Prostate gland (tissue), 2 donors: ENCODE measurements at regions not wholly inside any gene's neighbourhood (a gene's known extent, or its start where the extent isn't known, plus 50 kb on each side); places are given as distances from the start of the nearest gene placed in this dataset.

Experiments
- DNase-seq: peaks from one replicate; pipeline ENCODE4 v3.0.0-alpha.2; 2019; ENCODE audit warnings: low spot score
- H3K27ac ChIP-seq, 2 donors: fragments of 200-600 bp; sonication (generic); 2 replicates each; pipeline ENCODE4 v1.5.1; 2017 to 2019
- H3K27me3 ChIP-seq: fragments of 200-600 bp; sonication (generic); replicated peaks from 2 replicates; pipeline ENCODE4 v1.5.1; 2019; ENCODE audit not compliant: insufficient read depth
- H3K36me3 ChIP-seq, 2 donors: fragments of 200-600 bp; sonication (generic); 1 replicate in 1 of 2; 2 replicates in 1 of 2; pipeline versions ENCODE4 v1.5.1 to v1.8.1; 2017 to 2019
- H3K4me1 ChIP-seq: fragments of 200-600 bp; sonication (generic); replicated peaks from 2 replicates; pipeline ENCODE4 v1.5.1; 2019
- H3K4me3 ChIP-seq, 2 donors: fragments of 200-600 bp; sonication (generic); 2 replicates each; pipeline ENCODE4 v1.5.1; 2017 to 2019
- H3K9me3 ChIP-seq: fragments of 200-600 bp; sonication (generic); 2 replicates; pipeline ENCODE4 v1.5.1; 2017
- POLR2A ChIP-seq: fragments of 450-650 bp; IDR thresholded peaks from one replicate; pipeline ENCODE4 v1.6.1; 2016; ENCODE audit warnings: antibody characterized with exemption, mild to moderate bottlenecking
- POLR2AphosphoS5 ChIP-seq: sonication (generic); formaldehyde crosslinking; IDR thresholded peaks from one replicate; pipeline ENCODE4 v1.6.1; 2017; ENCODE audit warnings: antibody characterized with exemption
- WGBS: methylation state at CpG from one replicate; pipeline ENCODE4 v1.1.5; 2018; 5-methylcytosine and 5-hydroxymethylcytosine counted together
- intact Hi-C: fragments of 100-400 bp; cut with DNase I; formaldehyde crosslinking; loops from one replicate; pipeline ENCODE4 v1.14.2; 2022
- TF ChIP-seq, protein P1 (sequence below), 4 experiments: fragments of 200-600 bp in 2 of 4; fragments of 450-650 bp in 2 of 4; sonication (generic) in 2 of 4; IDR thresholded peaks; 1 replicate in 3 of 4; 2 replicates in 1 of 4; pipeline ENCODE4 v1.5.1; 2016 to 2019; ENCODE audit warnings: antibody characterized with exemption in 4 of 4, mild to moderate bottlenecking in 2 of 4, moderate library complexity in 2 of 4

DNA sequence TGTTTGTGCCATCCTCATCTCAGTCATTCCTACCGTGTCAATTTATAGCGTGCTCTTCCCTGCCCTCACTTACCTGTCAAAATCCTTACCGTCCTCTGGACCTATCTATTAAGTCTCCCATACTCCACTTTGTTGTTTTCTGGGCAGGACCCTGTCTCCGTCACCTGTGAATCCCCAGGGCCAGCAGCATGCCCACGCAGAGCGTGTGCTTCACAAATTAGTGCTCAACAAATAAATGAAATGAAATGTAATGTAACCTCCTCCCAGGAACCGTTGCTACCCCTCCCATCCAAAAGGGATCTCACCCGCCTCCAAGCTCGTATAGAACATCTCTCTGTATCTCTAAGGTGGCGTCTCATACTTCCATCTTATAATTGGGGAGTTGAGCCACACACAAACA lies 589.9 kb upstream of the MGMT start:
- Histone ChIP-seq H3K4me3 (no peak overlapping the region), H3K9me3 (no peaks in the 10 kb centered on the region), H3K36me3 (no peaks in the 10 kb centered on the region), H3K4me1 (no peaks in the 10 kb centered on the region), H3K27ac (no peak overlapping the region), H3K27me3 (no peaks in the 10 kb centered on the region)
- TF ChIP-seq, protein P1, sequence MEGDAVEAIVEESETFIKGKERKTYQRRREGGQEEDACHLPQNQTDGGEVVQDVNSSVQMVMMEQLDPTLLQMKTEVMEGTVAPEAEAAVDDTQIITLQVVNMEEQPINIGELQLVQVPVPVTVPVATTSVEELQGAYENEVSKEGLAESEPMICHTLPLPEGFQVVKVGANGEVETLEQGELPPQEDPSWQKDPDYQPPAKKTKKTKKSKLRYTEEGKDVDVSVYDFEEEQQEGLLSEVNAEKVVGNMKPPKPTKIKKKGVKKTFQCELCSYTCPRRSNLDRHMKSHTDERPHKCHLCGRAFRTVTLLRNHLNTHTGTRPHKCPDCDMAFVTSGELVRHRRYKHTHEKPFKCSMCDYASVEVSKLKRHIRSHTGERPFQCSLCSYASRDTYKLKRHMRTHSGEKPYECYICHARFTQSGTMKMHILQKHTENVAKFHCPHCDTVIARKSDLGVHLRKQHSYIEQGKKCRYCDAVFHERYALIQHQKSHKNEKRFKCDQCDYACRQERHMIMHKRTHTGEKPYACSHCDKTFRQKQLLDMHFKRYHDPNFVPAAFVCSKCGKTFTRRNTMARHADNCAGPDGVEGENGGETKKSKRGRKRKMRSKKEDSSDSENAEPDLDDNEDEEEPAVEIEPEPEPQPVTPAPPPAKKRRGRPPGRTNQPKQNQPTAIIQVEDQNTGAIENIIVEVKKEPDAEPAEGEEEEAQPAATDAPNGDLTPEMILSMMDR (IDR thresholded peaks at IDR 0.05), result no peak
- no peak for TF ChIP-seq POLR2A
- TF ChIP-seq POLR2AphosphoS5, result no peak
- intact Hi-C loops, result no loop called here
- 89% methylated on average over 10 of the region's 10 CpGs for WGBS
- DNase-seq, result no peak

DNA sequence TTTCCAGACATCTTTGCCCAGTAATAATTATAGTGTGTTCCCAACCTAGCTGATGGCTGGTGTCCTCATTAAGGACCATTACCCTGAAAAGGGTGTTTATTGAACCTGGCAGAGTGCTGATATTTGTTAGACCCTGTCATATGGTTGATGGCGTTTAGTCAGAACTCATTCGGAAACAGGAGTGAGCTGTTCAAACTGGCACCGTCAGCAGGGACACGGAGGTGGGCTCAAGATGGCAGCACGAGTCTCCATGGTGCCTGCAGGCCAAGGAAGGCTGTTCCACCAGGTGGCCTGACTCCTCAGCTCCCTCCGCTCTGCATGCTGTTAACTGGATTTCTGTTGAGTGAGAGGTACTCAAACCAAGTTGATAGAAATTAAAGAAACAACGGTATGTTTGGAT lies 589.1 kb upstream of the MGMT start:
- Histone ChIP-seq H3K36me3 (no peaks in the 10 kb centered on the region), H3K9me3 (no peaks in the 10 kb centered on the region), H3K27ac (no peak overlapping the region), H3K27me3 (no peaks in the 10 kb centered on the region), H3K4me1 (no peaks in the 10 kb centered on the region), H3K4me3 (no peak overlapping the region)
- intact Hi-C loops, result no loop called here
- TF ChIP-seq POLR2A (no peak), POLR2AphosphoS5 (no peak)
- TF ChIP-seq, protein P1 (IDR thresholded peaks at IDR 0.05), result no peak
- WGBS, result 92% methylated on average over 7 of the region's 7 CpGs
- DNase-seq, result no peak

DNA sequence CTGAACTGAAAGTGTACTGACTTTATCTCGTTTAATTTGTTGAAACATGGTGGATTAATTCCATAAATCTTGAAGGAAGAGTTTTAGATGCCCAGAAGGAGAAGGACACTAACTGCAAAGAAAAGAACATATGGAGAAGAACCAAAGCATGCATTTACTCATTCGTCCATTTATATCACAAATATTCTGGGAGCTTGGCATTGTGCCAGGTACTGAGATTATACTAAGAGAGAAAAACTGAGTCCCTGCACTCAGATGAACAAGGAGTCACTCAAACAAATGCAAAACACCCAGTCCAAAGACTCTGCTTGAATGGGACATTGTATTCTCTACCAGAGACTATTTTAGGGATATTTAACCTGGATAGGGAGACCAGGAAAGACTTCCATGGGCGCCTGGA lies 588.0 kb upstream of the MGMT start:
- no peaks in the 10 kb centered on the region for H3K4me1 ChIP-seq
- H3K27ac ChIP-seq, result no peak overlapping the region
- no peaks in the 10 kb centered on the region for H3K9me3 ChIP-seq
- no peak for TF ChIP-seq POLR2AphosphoS5
- TF ChIP-seq, protein P1 (IDR thresholded peaks at IDR 0.05), result no peak
- 78% methylated on average over 3 of the region's 3 CpGs for WGBS
- H3K36me3 ChIP-seq, result no peaks in the 10 kb centered on the region
- no peak for DNase-seq
- H3K27me3 ChIP-seq, result no peaks in the 10 kb centered on the region
- H3K4me3 ChIP-seq, result no peak overlapping the region
- intact Hi-C loops, result no loop called here

DNA sequence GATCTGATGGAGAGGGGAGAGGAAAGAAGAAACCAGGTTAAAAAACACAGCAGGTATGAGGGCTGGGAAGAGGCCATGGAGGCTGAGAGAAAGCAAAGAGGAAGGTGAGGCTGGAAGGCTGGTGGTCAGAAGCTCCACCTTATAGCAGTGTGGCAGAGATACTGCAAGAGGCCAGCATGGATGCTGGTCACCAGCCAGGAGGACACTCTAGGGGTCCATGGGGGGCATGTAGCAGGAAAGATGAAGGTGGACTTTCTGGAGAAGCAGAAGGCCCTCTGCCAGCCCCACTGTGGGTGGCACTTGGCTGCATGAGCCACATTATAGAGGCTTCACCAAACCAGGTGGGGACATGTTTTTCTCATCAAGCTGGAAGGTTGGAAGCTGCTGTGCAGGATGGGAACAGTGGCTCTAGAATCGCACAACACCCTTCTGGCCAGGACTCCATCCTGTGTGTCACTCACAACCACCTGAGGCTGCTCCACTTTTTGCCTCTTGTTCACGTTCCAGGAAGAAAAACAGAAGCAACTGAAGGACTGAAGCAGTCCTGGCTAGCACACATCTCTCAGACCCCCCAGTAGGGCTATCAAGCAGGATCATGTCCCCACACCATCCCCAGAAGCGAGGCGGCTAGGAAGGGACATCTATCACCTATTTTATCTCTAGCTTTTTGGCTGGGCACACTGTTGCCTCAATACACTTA lies 587.5 kb upstream of the MGMT start:
- H3K27ac ChIP-seq, result no peak overlapping the region
- no peak for DNase-seq
- no peaks in the 10 kb centered on the region for H3K9me3 ChIP-seq
- H3K4me3 ChIP-seq, result no peak overlapping the region
- H3K4me1 ChIP-seq, result no peaks in the 10 kb centered on the region
- H3K36me3 ChIP-seq, result no peaks in the 10 kb centered on the region
- intact Hi-C loops, result no loop called here
- TF ChIP-seq, protein P1 (IDR thresholded peaks at IDR 0.05), result no peak
- no peak for TF ChIP-seq POLR2A
- no peak for TF ChIP-seq POLR2AphosphoS5
- WGBS, result 91% methylated on average over 4 of the region's 4 CpGs
- no peaks in the 10 kb centered on the region for H3K27me3 ChIP-seq

DNA sequence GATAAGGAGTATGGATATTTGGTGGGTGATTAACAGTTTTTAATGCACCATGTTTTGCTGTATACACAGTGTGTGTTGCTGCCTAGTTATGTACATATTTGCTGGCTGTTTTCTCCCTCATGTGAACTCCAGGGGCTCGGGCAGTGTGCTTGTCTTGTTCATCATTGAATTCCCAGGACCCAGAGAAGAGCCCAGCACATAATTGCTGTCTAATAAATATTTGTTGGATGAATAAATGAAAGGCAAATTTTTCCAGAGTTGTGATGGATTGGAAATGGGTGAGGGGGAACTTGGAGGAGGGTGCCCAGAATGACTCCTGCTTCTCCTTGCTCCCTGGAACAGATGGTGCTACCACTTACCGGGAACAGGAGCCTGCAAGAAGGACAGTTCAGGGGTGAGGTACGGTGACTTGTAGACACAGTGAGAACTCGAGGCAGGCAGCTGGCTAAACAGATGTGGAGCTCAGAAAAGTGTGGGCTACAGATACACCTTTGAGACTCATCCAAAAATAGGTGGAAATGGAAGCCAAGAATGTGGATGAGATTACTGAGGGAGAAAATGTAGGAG lies 586.8 kb upstream of the MGMT start:
- TF ChIP-seq POLR2AphosphoS5, result no peak
- TF ChIP-seq, protein P1 (IDR thresholded peaks at IDR 0.05), result no peak
- TF ChIP-seq POLR2A, result no peak
- H3K4me1 ChIP-seq, result no peaks in the 10 kb centered on the region
- 75% methylated on average over 4 of the region's 4 CpGs for WGBS

More for the DNA sequence above, 586.8 kb upstream of the MGMT start:
- Histone ChIP-seq H3K4me3 (no peak overlapping the region), H3K9me3 (no peaks in the 10 kb centered on the region), H3K36me3 (no peaks in the 10 kb centered on the region), H3K27ac (no peak overlapping the region), H3K27me3 (no peaks in the 10 kb centered on the region)
- DNase-seq, result no peak
- intact Hi-C loops, result no loop called here
